GM12891 (cell line): ENCODE measurements at regions not wholly inside any gene's neighbourhood (a gene's known extent, or its start where the extent isn't known, plus 50 kb on each side); places are given as distances from the start of the nearest gene placed in this dataset.
"Not testable (repeated sequence)": the region's sequence is repeated elsewhere in the genome, so short reads cannot be mapped to it uniquely, and the experiment has no call there.

ENCODE experiments used
- POLR2A ChIP-seq: IDR thresholded peaks from 2 replicates; pipeline ENCODE4 v1.6.1; 2011; ENCODE audit warnings: low read depth, low read length, control low read depth
- POLR2AphosphoS5 ChIP-seq: IDR thresholded peaks from 2 replicates; pipeline ENCODE4 v1.6.1; 2011; ENCODE audit warnings: low read depth, low read length, control low read depth
- SPI1 ChIP-seq: IDR thresholded peaks from 2 replicates; pipeline ENCODE4 v1.6.1; 2011; ENCODE audit warnings: low read depth, low read length, control low read depth
- TAF1 ChIP-seq: IDR thresholded peaks from 2 replicates; pipeline ENCODE4 v1.6.1; 2011; ENCODE audit warnings: low read depth, low read length, control low read depth

DNA sequence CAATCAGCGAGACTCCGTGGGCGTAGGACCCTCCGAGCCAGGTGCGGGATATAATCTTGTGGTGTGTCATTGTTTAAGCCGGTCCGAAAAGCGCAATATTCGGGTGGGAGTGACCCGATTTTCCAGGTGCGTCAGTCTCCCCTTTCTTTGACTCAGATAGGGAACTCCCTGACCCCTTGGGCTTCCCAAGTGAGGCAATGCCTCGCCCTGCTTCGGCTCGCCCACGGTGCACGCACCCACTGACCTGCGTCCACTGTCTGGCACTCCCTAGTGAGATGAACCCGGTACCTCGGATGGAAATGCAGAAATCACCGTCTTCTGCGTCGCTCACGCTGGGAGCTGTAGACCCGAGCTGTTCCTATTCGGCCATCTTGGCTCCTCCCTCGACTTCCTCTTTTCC is 1029.6 kb downstream of the TLE1 start:
- TF ChIP-seq POLR2AphosphoS5, POLR2A, TAF1, SPI1: not testable (repeated sequence)
